ENCODE measurements at regions not wholly inside any gene's neighbourhood (a gene's known extent, or its start where the extent isn't known, plus 50 kb on each side); places are given as distances from the start of the nearest gene placed in this dataset.

DNA sequence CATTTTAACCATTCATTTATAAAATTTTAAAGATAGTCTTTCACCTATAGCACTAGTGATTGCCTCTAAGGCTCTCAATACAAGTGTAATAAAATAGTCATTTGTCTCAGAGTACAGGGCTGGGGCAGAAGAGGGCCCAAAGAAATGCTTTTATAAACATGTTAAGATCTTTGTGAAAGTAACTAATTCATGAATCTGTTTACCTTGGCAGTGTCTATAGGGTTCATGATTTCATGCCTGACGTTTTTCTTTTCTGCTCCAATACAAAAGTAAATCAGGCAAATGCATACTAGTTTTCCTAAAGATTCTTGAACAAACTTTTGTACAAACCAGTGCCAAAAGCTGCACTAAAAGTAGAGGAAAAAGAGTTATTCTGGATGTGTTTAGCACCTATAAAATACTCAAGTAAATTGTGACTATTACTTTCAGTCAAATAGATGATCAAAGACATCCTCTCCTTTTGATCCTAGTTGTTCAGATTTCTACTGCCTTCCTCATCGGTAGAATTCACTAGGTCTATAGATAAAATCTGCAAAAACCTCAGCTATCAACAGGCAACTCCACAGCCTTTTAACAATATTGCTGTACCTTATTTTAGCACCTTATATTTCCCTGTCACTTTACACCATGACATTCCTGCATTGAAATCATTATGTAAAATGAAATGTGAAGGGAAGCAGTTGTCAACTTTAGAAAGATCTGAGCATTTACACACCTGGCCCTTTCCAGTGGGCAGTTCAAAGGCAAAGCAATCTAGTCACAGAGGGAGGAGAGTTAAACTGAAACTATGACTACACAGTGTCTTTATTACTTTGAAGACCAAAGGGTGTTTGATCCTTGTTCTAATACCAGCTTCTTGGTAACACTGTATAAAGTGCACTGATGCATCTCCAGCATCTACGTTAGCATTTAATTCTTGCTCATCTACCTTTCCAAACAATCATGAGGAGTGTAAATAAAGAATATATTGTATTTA lies 100.0 kb upstream of the MED13 start:
- no peak overlapping the region for H3K4me3 ChIP-seq (ENCODE audit: control insufficient read depth in 2 of 3, extremely low read depth in 1 of 3, insufficient read depth in 2 of 3, low read depth in 1 of 3, low read length in 3 of 3)
- H3K4me1 ChIP-seq (ENCODE audit: control insufficient read depth, extremely low read depth, insufficient read depth, low read length), result no peaks in the 10 kb centered on the region
- H3K27me3 ChIP-seq (ENCODE audit: control insufficient read depth, extremely low read depth, insufficient read depth, low read length), result no peaks in the 10 kb centered on the region
- H4K20me1 ChIP-seq (ENCODE audit: control insufficient read depth, extremely low read depth, insufficient read depth, low read length), result no peaks in the 10 kb centered on the region
- FAIRE-seq (no peak), DNase-seq (ENCODE audit: low read depth, low spot score) (no peak)
- no peaks in the 10 kb centered on the region for H3K9me3 ChIP-seq (ENCODE audit: control insufficient read depth, low read depth, low read length)
- no peak overlapping the region for H3K27ac ChIP-seq (ENCODE audit: control insufficient read depth, insufficient read depth, low read length)
- dilution Hi-C loops (cut with MboI; ENCODE audit: extremely low pct_ligation_motif_present, low sequenced_read_pairs), result no loop called here
- no peak for TF ChIP-seq EZH2 (IDR thresholded peaks at IDR 0.05; ENCODE audit: low read length)
- TF ChIP-seq, protein P1, sequence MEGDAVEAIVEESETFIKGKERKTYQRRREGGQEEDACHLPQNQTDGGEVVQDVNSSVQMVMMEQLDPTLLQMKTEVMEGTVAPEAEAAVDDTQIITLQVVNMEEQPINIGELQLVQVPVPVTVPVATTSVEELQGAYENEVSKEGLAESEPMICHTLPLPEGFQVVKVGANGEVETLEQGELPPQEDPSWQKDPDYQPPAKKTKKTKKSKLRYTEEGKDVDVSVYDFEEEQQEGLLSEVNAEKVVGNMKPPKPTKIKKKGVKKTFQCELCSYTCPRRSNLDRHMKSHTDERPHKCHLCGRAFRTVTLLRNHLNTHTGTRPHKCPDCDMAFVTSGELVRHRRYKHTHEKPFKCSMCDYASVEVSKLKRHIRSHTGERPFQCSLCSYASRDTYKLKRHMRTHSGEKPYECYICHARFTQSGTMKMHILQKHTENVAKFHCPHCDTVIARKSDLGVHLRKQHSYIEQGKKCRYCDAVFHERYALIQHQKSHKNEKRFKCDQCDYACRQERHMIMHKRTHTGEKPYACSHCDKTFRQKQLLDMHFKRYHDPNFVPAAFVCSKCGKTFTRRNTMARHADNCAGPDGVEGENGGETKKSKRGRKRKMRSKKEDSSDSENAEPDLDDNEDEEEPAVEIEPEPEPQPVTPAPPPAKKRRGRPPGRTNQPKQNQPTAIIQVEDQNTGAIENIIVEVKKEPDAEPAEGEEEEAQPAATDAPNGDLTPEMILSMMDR (optimal IDR thresholded peaks at IDR 0.05 in 1 of 3, IDR thresholded peaks at IDR 0.05 in 1 of 3, conservative IDR thresholded peaks at IDR 0.05 in 1 of 3; ENCODE audit: extremely low read depth in 1 of 3, insufficient read depth in 2 of 3, low read length in 3 of 3), result no peak
- H3K9me1 ChIP-seq (ENCODE audit: control insufficient read depth, extremely low read depth, insufficient read depth, low read length), result no peaks in the 10 kb centered on the region
- H3K9ac ChIP-seq (ENCODE audit: control insufficient read depth, extremely low read depth, insufficient read depth, low read length), result no peak overlapping the region
- H3K79me2 ChIP-seq (ENCODE audit: control insufficient read depth, insufficient read depth, low read length), result no peaks in the 10 kb centered on the region
- no peak overlapping the region for H3K4me2 ChIP-seq (ENCODE audit: control insufficient read depth, extremely low read depth, insufficient read depth, low read depth, low read length)
- no peaks in the 10 kb centered on the region for H3K36me3 ChIP-seq (ENCODE audit: control insufficient read depth in 2 of 2, extremely low read depth in 1 of 2, insufficient read depth in 2 of 2, low read length in 2 of 2)
- no peak overlapping the region for H2AFZ ChIP-seq (ENCODE audit: control insufficient read depth, low read length)

DNA sequence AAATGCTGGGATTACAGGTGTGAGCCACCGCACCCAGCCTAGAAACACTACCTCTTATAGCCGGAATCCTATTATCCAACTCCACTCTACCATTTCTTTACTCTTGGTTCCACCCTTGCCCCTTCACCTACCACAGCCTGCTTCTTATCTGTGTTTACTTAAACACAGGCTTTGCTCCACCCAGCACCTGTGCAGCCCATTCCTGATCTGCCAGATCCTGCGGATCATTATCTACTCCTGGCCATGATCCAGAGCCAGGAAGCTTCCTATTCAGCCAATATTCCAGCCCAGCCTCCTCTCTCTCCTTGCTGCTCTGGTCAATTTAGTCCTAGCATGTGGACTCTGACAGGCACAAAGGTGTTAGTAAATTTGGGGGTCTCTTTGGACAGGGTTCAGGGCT lies 98.8 kb upstream of the MED13 start:
- Histone ChIP-seq H3K27me3 (ENCODE audit: control insufficient read depth, extremely low read depth, insufficient read depth, low read length) (no peaks in the 10 kb centered on the region), H3K4me2 (ENCODE audit: control insufficient read depth, extremely low read depth, insufficient read depth, low read depth, low read length) (no peak overlapping the region), H3K36me3 (ENCODE audit: control insufficient read depth in 2 of 2, extremely low read depth in 1 of 2, insufficient read depth in 2 of 2, low read length in 2 of 2) (no peaks in the 10 kb centered on the region), H3K79me2 (ENCODE audit: control insufficient read depth, insufficient read depth, low read length) (no peaks in the 10 kb centered on the region), H2AFZ (ENCODE audit: control insufficient read depth, low read length) (no peak overlapping the region), H3K9me1 (ENCODE audit: control insufficient read depth, extremely low read depth, insufficient read depth, low read length) (no peaks in the 10 kb centered on the region), H3K27ac (ENCODE audit: control insufficient read depth, insufficient read depth, low read length) (no peak overlapping the region), H3K4me3 (ENCODE audit: control insufficient read depth in 2 of 3, extremely low read depth in 1 of 3, insufficient read depth in 2 of 3, low read depth in 1 of 3, low read length in 3 of 3) (no peak overlapping the region), H4K20me1 (ENCODE audit: control insufficient read depth, extremely low read depth, insufficient read depth, low read length) (no peaks in the 10 kb centered on the region), H3K9ac (ENCODE audit: control insufficient read depth, extremely low read depth, insufficient read depth, low read length) (no peak overlapping the region), H3K4me1 (ENCODE audit: control insufficient read depth, extremely low read depth, insufficient read depth, low read length) (no peaks in the 10 kb centered on the region), H3K9me3 (ENCODE audit: control insufficient read depth, low read depth, low read length) (no peaks in the 10 kb centered on the region)
- TF ChIP-seq, protein P1 (optimal IDR thresholded peaks at IDR 0.05 in 1 of 3, IDR thresholded peaks at IDR 0.05 in 1 of 3, conservative IDR thresholded peaks at IDR 0.05 in 1 of 3; ENCODE audit: extremely low read depth in 1 of 3, insufficient read depth in 2 of 3, low read length in 3 of 3), result no peak
- TF ChIP-seq EZH2 (IDR thresholded peaks at IDR 0.05; ENCODE audit: low read length), result no peak
- DNase-seq (ENCODE audit: low read depth, low spot score), result no peak
- dilution Hi-C loops (cut with MboI; ENCODE audit: extremely low pct_ligation_motif_present, low sequenced_read_pairs), result no loop called here
- FAIRE-seq, result no peak

Data from keratinocyte (primary cell).